GM21526 (cell line): ENCODE measurements at regions not wholly inside any gene's neighbourhood (a gene's known extent, or its start where the extent isn't known, plus 50 kb on each side); places are given as distances from the start of the nearest gene placed in this dataset.

Experiments
- ATAC-seq: cut with Tn5 transposase; IDR thresholded peaks from one replicate; pipeline ENCODE4 v1.9.1; 2021; ENCODE audit warnings: moderate library complexity; ENCODE audit not compliant: unreplicated experiment, low FRiP score

- no peak for ATAC-seq
Measured at GRCh38 chr1:94648225-94649007, 106.9 kb upstream of the F3 start.

- ATAC-seq: no peak
Measured at GRCh38 chr1:94646786-94647555, 105.4 kb upstream of the F3 start.

GRCh38 chr1:94646141-94646643 lies 104.6 kb upstream of the F3 start:
- no peak for ATAC-seq

GRCh38 chr1:94644352-94644751 lies 102.8 kb upstream of the F3 start:
- ATAC-seq: no peak

GRCh38 chr1:94643819-94644218 lies 102.3 kb upstream of the F3 start:
- no peak for ATAC-seq

GRCh38 chr1:94642617-94643321 lies 101.2 kb upstream of the F3 start:
- no peak for ATAC-seq

GRCh38 chr1:94641990-94642389 lies 100.4 kb upstream of the F3 start:
- ATAC-seq: no peak

- ATAC-seq: no peak
Measured at GRCh38 chr1:94640125-94640524, 98.6 kb upstream of the F3 start.

GRCh38 chr1:94637121-94637520 lies 95.6 kb upstream of the F3 start:
- no peak for ATAC-seq

GRCh38 chr1:94636624-94637023 lies 95.1 kb upstream of the F3 start:
- no peak for ATAC-seq

GRCh38 chr1:94636100-94636499 lies 94.5 kb upstream of the F3 start:
- ATAC-seq: no peak

GRCh38 chr1:94634977-94635416 lies 93.4 kb upstream of the F3 start:
- ATAC-seq: no peak

- ATAC-seq: no peak
Measured at GRCh38 chr1:94633051-94633450, 91.5 kb upstream of the F3 start.

- no peak for ATAC-seq
Measured at GRCh38 chr1:94629259-94630181, 88.0 kb upstream of the F3 start.

- no peak for ATAC-seq
Measured at GRCh38 chr1:94628499-94628843, 86.9 kb upstream of the F3 start.

GRCh38 chr1:94627771-94628498 lies 86.4 kb upstream of the F3 start:
- ATAC-seq: no peak

- no peak for ATAC-seq
Measured at GRCh38 chr1:94624203-94624602, 82.6 kb upstream of the F3 start.

GRCh38 chr1:94623560-94624148 lies 82.1 kb upstream of the F3 start:
- ATAC-seq: no peak

GRCh38 chr1:94622757-94623156 lies 81.2 kb upstream of the F3 start:
- ATAC-seq: no peak
